Naive thymus-derived CD8-positive, alpha-beta T cell (primary cell): ENCODE measurements at regions not wholly inside any gene's neighbourhood (a gene's known extent, or its start where the extent isn't known, plus 50 kb on each side); places are given as distances from the start of the nearest gene placed in this dataset.
"Not testable (repeated sequence)": the region's sequence is repeated elsewhere in the genome, so short reads cannot be mapped to it uniquely, and the experiment has no call there.

ENCODE experiments used
- ATAC-seq, 2 donors: fragments of 150-1000 bp; cut with Tn5 transposase in 1 of 2; sonication (Bioruptor Pico), chemical (Tn5 transposase) in 1 of 2; 1 replicate in 1 of 2; 2 replicates in 1 of 2; pipeline ENCODE4 v1.10.0; 2021; ENCODE audit warnings: mild to moderate bottlenecking in 2 of 2, moderate library complexity in 2 of 2
- POLR2A ChIA-PET: fragments of 350-600 bp; sonication (Branson Sonifier 250); formaldehyde crosslinking; loops from one replicate; lab custom pipeline; 2021; ENCODE audit warnings: antibody characterized with exemption; lab: Charles Lee
- DNase-seq, 10 donors: peaks; one replicate each; pipeline versions ENCODE4 v3.0.0 to v3.0.0-alpha.2; 2020 to 2022
- H3K27ac Mint-ChIP-seq, 10 donors: one replicate each; pipeline ENCODE4 v1.8.0; 2020 to 2022; ENCODE audit warnings: mild to moderate bottlenecking in 10 of 10, mixed read lengths in 10 of 10, moderate library complexity in 4 of 10, inconsistent platforms in 1 of 10
- H3K27me3 Mint-ChIP-seq, 5 donors: one replicate each; pipeline ENCODE4 v1.8.0; 2021 to 2022; ENCODE audit warnings: mixed read lengths in 5 of 5
- H3K36me3 Mint-ChIP-seq, 3 donors: one replicate each; pipeline ENCODE4 v1.8.0; 2020 to 2022; ENCODE audit warnings: mixed read lengths in 3 of 3, mild to moderate bottlenecking in 2 of 3, inconsistent platforms in 1 of 3
- H3K4me1 Mint-ChIP-seq, 4 donors: one replicate each; pipeline ENCODE4 v1.8.0; 2021 to 2022; ENCODE audit warnings: mixed read lengths in 4 of 4
- H3K4me3 Mint-ChIP-seq, 10 donors: one replicate each; pipeline ENCODE4 v1.8.0; 2020 to 2022; ENCODE audit warnings: mild to moderate bottlenecking in 10 of 10, mixed read lengths in 10 of 10, moderate library complexity in 6 of 10, inconsistent platforms in 1 of 10
- H3K9me3 Mint-ChIP-seq, 9 donors: one replicate each; pipeline ENCODE4 v1.8.0; 2020 to 2022; ENCODE audit warnings: mixed read lengths in 9 of 9, mild to moderate bottlenecking in 3 of 9, inconsistent platforms in 1 of 9, moderate library complexity in 1 of 9

- Mint-ChIP-seq H3K36me3 (no peaks in the 10 kb centered on the region), H3K9me3 (peaks cover 0 to 3% (median 0%) of the 10 kb centered on the region in 9 donors), H3K4me3 (no peak overlapping the region), H3K4me1 (no peaks in the 10 kb centered on the region), H3K27ac (no peak overlapping the region), H3K27me3 (peaks cover 1 to 11% (median 2%) of the 10 kb centered on the region in 5 donors)
- ATAC-seq: no peak
- DNase-seq: no peak
- POLR2A ChIA-PET: no interaction called here
These were observed 84.6 kb upstream of the TBX18 start for GRCh38 chr6:84848960-84849359.

DNA sequence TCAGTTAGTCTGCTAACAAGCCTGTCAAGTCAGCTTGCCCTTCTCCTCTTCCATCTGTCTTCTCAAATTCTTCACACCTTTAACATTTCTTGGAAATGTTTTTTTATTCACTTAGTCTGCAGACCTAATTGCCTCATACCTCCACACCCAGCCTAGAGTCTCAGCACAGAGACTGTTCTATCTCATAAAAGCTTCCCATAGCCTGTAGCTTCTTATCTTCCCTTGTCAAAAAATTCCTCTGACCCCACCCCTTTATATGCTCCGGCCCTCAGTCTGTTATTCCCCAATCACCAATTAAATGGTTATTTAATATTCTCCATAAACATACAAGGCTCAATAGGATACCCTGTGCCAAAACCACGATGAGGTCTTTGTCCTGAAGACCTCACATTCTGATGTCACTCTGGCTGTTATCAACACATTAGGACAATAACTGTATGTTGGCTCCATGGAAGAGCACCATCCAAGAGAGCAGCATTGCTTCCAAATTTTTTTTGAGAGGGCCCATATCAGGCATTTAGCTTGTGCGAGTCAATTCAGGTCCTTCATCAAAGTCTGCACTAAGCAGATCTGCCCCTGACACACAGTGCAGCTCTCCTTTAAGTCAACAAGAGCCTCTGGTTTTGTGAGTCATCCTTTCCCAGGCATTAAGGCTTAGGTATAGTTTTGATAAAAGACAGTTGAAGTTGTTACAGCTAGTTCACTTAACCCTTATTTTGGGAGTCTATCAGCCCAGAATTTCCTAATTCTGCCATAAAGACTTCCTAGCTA is 83.2 kb upstream of the TBX18 start:
- Mint-ChIP-seq H3K27ac (no peak overlapping the region), H3K27me3 (peaks cover 1 to 13% (median 2%) of the 10 kb centered on the region in 5 donors)

GRCh38 chr6:84842525-84843166 is 78.2 kb upstream of the TBX18 start:
- DNase-seq (no peak), ATAC-seq (no peak)
- POLR2A ChIA-PET: no interaction called here
- H3K27me3 Mint-ChIP-seq: peaks cover 1 to 29% (median 4%) of the 10 kb centered on the region in 5 donors
- H3K4me1 Mint-ChIP-seq: no peaks in the 10 kb centered on the region
- H3K4me3 Mint-ChIP-seq: no peak overlapping the region
- no peak overlapping the region for H3K27ac Mint-ChIP-seq
- H3K36me3 Mint-ChIP-seq: no peaks in the 10 kb centered on the region
- peaks cover 0 to 37% (median 12%) of the 10 kb centered on the region in 9 donors for H3K9me3 Mint-ChIP-seq

More for the DNA sequence above, 83.2 kb upstream of the TBX18 start:
- POLR2A ChIA-PET: no interaction called here
- DNase-seq (no peak), ATAC-seq (no peak)
- H3K4me1 Mint-ChIP-seq: no peaks in the 10 kb centered on the region
- H3K9me3 Mint-ChIP-seq: peaks cover 0 to 3% (median 0%) of the 10 kb centered on the region in 9 donors
- no peaks in the 10 kb centered on the region for H3K36me3 Mint-ChIP-seq
- no peak overlapping the region for H3K4me3 Mint-ChIP-seq

DNA sequence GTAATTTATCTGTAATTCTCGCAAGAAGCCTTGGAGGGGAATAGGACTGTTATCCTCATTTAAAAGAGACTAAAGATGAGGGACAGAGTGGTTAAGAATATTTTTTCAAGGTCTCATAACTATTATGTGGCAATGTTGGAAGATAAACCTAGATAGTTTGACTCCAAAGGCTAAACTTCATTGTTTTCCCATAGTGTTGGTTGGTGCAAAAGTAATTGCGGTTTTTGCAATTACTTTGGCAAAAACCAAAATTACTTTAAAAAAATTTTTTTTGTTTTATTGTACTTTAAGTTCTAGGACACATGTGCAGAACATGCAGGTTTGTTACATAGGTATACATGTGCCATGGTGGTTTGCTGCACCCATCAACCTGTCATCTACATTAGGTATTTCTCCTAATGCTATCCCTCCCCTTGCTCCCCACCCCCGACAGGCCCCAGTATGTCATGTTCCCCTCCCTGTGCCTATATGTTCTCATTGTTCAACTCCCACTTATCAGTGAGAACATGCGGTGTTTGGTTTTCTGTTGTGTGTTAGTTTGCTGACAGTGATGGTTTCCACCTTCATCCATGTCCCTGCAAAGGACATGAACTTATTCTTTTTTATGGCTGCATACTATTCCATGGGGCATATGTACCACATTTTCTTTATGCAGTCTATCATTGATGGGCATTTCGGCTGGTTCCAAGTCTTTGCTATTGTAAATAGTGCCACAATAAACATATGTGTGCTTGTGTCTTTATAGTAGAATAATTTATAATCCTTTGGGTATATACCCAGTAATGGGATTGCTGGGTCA is 72.9 kb upstream of the TBX18 start:
- peaks cover 0 to 33% (median 12%) of the 10 kb centered on the region in 9 donors for H3K9me3 Mint-ChIP-seq
- H3K4me3 Mint-ChIP-seq, DNase-seq, ATAC-seq, H3K27ac Mint-ChIP-seq, POLR2A ChIA-PET, H3K4me1 Mint-ChIP-seq, H3K36me3 Mint-ChIP-seq: not testable (repeated sequence)
- H3K27me3 Mint-ChIP-seq: peaks cover 0 to 13% (median 1%) of the 10 kb centered on the region in 5 donors

DNA sequence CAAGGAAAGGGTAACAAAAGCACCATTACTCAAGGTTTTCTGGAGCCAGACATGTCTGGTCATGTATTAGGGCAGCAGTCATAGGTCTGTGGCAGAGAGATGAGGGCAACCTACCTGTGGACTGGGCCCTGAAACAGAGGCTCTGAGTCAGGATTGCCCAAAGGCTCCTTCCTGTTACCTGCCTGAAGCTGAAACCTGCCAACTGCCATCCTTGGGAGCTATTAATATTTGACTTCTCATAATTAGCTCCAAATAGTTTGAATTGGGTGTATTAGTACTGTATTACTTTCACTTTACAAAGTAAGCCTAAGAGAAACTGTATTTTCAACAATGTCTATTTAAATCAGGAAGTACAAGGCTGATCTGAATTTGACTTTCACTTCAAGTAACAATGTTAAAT is 72.0 kb upstream of the TBX18 start:
- Mint-ChIP-seq H3K9me3 (peaks cover 0 to 24% (median 12%) of the 10 kb centered on the region in 9 donors), H3K27me3 (peaks cover 0 to 8% (median 0%) of the 10 kb centered on the region in 5 donors)

GRCh38 chr6:84835340-84835739 is 70.9 kb upstream of the TBX18 start:
- ATAC-seq (no peak), DNase-seq (no peak)
- POLR2A ChIA-PET: no interaction called here
- H3K4me1 Mint-ChIP-seq: no peaks in the 10 kb centered on the region
- H3K36me3 Mint-ChIP-seq: no peaks in the 10 kb centered on the region
- peaks cover 0 to 16% (median 8%) of the 10 kb centered on the region in 9 donors for H3K9me3 Mint-ChIP-seq
- H3K27me3 Mint-ChIP-seq: no peaks in the 10 kb centered on the region
- H3K4me3 Mint-ChIP-seq: no peak overlapping the region
- H3K27ac Mint-ChIP-seq: no peak overlapping the region

More for the DNA sequence above, 72.0 kb upstream of the TBX18 start:
- no peak overlapping the region for H3K27ac Mint-ChIP-seq
- DNase-seq: no peak
- POLR2A ChIA-PET: no interaction called here
- ATAC-seq: no peak
- H3K4me1 Mint-ChIP-seq: no peaks in the 10 kb centered on the region
- H3K36me3 Mint-ChIP-seq: no peaks in the 10 kb centered on the region
- no peak overlapping the region for H3K4me3 Mint-ChIP-seq

DNA sequence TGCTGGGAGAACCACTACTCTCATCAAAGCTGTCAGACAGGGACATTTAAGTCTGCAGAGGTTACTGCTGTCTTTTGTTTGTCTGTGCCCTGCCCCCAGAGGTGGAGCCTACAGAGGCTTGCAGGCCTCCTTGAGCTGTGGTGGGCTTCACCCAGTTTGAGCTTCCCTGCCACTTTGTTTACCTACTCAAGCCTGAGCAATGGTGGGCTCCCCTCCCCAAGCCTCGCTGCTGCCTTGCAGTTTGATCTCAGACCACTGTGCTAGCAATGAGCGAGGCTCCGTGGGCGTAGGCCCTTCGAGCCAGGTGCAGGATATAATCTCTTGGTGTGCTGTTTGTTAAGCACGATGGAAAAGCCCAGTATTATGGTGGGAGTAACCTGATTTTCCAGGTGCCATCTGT is 67.5 kb upstream of the TBX18 start:
- DNase-seq, ATAC-seq, H3K27me3 Mint-ChIP-seq, H3K4me3 Mint-ChIP-seq, POLR2A ChIA-PET, H3K36me3 Mint-ChIP-seq, H3K27ac Mint-ChIP-seq, H3K4me1 Mint-ChIP-seq: not testable (repeated sequence)
- peaks cover 2 to 16% (median 9%) of the 10 kb centered on the region in 9 donors for H3K9me3 Mint-ChIP-seq

GRCh38 chr6:84825461-84825860 is 61.1 kb upstream of the TBX18 start:
- H3K27ac Mint-ChIP-seq: no peak overlapping the region
- DNase-seq (no peak), ATAC-seq (no peak)
- peaks cover 2 to 31% (median 11%) of the 10 kb centered on the region in 9 donors for H3K9me3 Mint-ChIP-seq
- H3K27me3 Mint-ChIP-seq: peaks cover 0 to 6% (median 0%) of the 10 kb centered on the region in 5 donors
- H3K4me1 Mint-ChIP-seq: no peaks in the 10 kb centered on the region
- no peaks in the 10 kb centered on the region for H3K36me3 Mint-ChIP-seq
- H3K4me3 Mint-ChIP-seq: no peak overlapping the region
- POLR2A ChIA-PET: no interaction called here

- H3K4me1 Mint-ChIP-seq, H3K27ac Mint-ChIP-seq, DNase-seq, H3K36me3 Mint-ChIP-seq, POLR2A ChIA-PET, H3K27me3 Mint-ChIP-seq, H3K4me3 Mint-ChIP-seq, ATAC-seq: not testable (repeated sequence)
- peaks cover 0 to 35% (median 4%) of the 10 kb centered on the region in 9 donors for H3K9me3 Mint-ChIP-seq
These were observed 56.9 kb upstream of the TBX18 start for GRCh38 chr6:84821314-84821713.

- Mint-ChIP-seq H3K4me1 (no peaks in the 10 kb centered on the region), H3K4me3 (no peak overlapping the region), H3K36me3 (no peaks in the 10 kb centered on the region), H3K27ac (no peak overlapping the region), H3K9me3 (peaks cover 0 to 23% (median 0%) of the 10 kb centered on the region in 9 donors), H3K27me3 (peaks cover 0 to 5% (median 0%) of the 10 kb centered on the region in 5 donors)
- POLR2A ChIA-PET: no interaction called here
- no peak for ATAC-seq
- no peak for DNase-seq
These were observed 52.3 kb upstream of the TBX18 start for GRCh38 chr6:84816741-84817140.

- Mint-ChIP-seq H3K36me3 (no peaks in the 10 kb centered on the region), H3K27ac (no peak overlapping the region), H3K9me3 (peaks cover 0 to 20% (median 0%) of the 10 kb centered on the region in 9 donors), H3K27me3 (peaks cover 0 to 6% (median 0%) of the 10 kb centered on the region in 5 donors), H3K4me1 (no peaks in the 10 kb centered on the region), H3K4me3 (no peak overlapping the region)
- POLR2A ChIA-PET: no interaction called here
- DNase-seq (no peak), ATAC-seq (no peak)
These were observed 51.7 kb upstream of the TBX18 start for GRCh38 chr6:84815896-84816735.
